OCI-LY3 (cell line): ENCODE measurements at regions not wholly inside any gene's neighbourhood (a gene's known extent, or its start where the extent isn't known, plus 50 kb on each side); places are given as distances from the start of the nearest gene placed in this dataset.

Experiments used
- EZH2phosphoT487 ChIP-seq: fragments of 200-600 bp; shearing (Covaris generic); IDR thresholded peaks from 2 replicates; pipeline ENCODE4 v1.6.1; 2018; ENCODE audit warnings: antibody characterized with exemption, mixed run types, low read depth
- TF ChIP-seq, protein P1 (sequence below): fragments of 200-600, 300-600 bp; sonication (generic); IDR thresholded peaks from 2 replicates; pipeline ENCODE4 v1.5.1; 2014; ENCODE audit warnings: antibody characterized with exemption, low read length, low read depth

- TF ChIP-seq, protein P1, sequence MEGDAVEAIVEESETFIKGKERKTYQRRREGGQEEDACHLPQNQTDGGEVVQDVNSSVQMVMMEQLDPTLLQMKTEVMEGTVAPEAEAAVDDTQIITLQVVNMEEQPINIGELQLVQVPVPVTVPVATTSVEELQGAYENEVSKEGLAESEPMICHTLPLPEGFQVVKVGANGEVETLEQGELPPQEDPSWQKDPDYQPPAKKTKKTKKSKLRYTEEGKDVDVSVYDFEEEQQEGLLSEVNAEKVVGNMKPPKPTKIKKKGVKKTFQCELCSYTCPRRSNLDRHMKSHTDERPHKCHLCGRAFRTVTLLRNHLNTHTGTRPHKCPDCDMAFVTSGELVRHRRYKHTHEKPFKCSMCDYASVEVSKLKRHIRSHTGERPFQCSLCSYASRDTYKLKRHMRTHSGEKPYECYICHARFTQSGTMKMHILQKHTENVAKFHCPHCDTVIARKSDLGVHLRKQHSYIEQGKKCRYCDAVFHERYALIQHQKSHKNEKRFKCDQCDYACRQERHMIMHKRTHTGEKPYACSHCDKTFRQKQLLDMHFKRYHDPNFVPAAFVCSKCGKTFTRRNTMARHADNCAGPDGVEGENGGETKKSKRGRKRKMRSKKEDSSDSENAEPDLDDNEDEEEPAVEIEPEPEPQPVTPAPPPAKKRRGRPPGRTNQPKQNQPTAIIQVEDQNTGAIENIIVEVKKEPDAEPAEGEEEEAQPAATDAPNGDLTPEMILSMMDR: no peak
- TF ChIP-seq EZH2phosphoT487: no peak
These were observed 76.8 kb upstream of the GDF10 start for GRCh38 chr10:47223236-47223635.
